B cell (primary cell): ENCODE measurements at regions not wholly inside any gene's neighbourhood (a gene's known extent, or its start where the extent isn't known, plus 50 kb on each side); places are given as distances from the start of the nearest gene placed in this dataset.

Source experiments
- CTCF ChIP-seq: fragments of 200-600 bp; IDR thresholded peaks from one replicate; pipeline ENCODE4 v1.8.0; 2022; ENCODE audit warnings: antibody characterized with exemption, mild to moderate bottlenecking
- EZH2 ChIP-seq: IDR thresholded peaks from 2 replicates; pipeline ENCODE4 v1.6.1; 2012; ENCODE audit warnings: borderline replicate concordance, low read depth, mild to moderate bottlenecking, moderate library complexity, low read length; ENCODE audit not compliant: insufficient read depth, poor library complexity, severe bottlenecking

DNA sequence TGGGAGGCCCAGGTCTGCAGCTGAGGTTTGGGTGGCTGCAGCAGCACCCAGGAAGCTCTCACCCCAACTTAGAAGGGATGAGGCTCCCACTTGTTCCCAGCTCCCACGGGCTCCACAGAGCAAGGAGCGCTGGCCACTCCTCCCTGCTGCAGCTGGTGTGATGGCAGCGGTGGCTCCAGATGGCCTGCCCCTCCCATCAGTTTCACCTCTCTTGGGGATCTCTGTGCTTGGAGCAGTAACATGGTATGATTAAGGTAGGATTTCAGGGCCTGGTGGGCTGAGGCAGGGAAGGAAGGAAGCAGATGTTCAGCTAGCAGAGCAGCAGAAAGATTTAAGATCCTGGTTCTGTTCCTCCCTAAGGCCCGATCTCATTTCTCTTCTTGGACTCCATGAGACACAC lies 66.8 kb upstream of the KIF5B start:
- TF ChIP-seq CTCF (no peak), EZH2 (no peak)
